ENCODE measurements at regions not wholly inside any gene's neighbourhood (a gene's known extent, or its start where the extent isn't known, plus 50 kb on each side); places are given as distances from the start of the nearest gene placed in this dataset.
"Not testable (repeated sequence)": the region's sequence is repeated elsewhere in the genome, so short reads cannot be mapped to it uniquely, and the experiment has no call there.

- ATAC-seq (peak; percentile 92), DNase-seq (peak in 2 of 4 donors; percentile 42 to 65)
- no peaks in the 10 kb centered on the region for H3K27me3 ChIP-seq
- no peaks in the 10 kb centered on the region for H3K36me3 ChIP-seq
- TF ChIP-seq CTCF (IDR thresholded peaks at IDR 0.05), result peak; percentile 57 to 74
- no peak overlapping the region for H3K27ac ChIP-seq
- intact Hi-C loops (cut with DNase I), result loop anchor here in 1 of 2 donors (10.0 kb wide), 1 partner anchor 254 kb away; no protein-coding TSS in a partner anchor
- no peak overlapping the region for H3K4me3 ChIP-seq
- no peaks in the 10 kb centered on the region for H3K9me3 ChIP-seq
- peaks cover 5 to 14% of the 10 kb centered on the region in 2 donors for H3K4me1 ChIP-seq
Observed at GRCh38 chr5:148740966-148741742, 85.3 kb upstream of the ADRB2 start.

- not testable (repeated sequence) for H3K9me3 ChIP-seq, H3K27ac ChIP-seq, ATAC-seq
Observed at GRCh38 chr5:148741766-148742165, 84.6 kb upstream of the ADRB2 start.

GRCh38 chr5:148744380-148744779, 82.0 kb upstream of the ADRB2 start:
- not testable (repeated sequence) for H3K4me3 ChIP-seq, H3K9me3 ChIP-seq, H3K36me3 ChIP-seq, H3K27me3 ChIP-seq, ATAC-seq, H3K27ac ChIP-seq, DNase-seq
- intact Hi-C loops (cut with DNase I), result loop anchor here in 1 of 2 donors (10.0 kb wide), 1 partner anchor 250 kb away; no protein-coding TSS in a partner anchor
- peaks cover 5 to 43% of the 10 kb centered on the region in 2 donors for H3K4me1 ChIP-seq

More at GRCh38 chr5:148741766-148742165, 84.6 kb upstream of the ADRB2 start:
- H3K36me3 ChIP-seq, H3K4me3 ChIP-seq, DNase-seq, H3K27me3 ChIP-seq: not testable (repeated sequence)
- H3K4me1 ChIP-seq, result peaks cover 5 to 18% of the 10 kb centered on the region in 2 donors
- intact Hi-C loops (cut with DNase I), result loop anchor here in 1 of 2 donors (10.0 kb wide), 1 partner anchor 253 kb away; no protein-coding TSS in a partner anchor

GRCh38 chr5:148746826-148747535, 79.4 kb upstream of the ADRB2 start:
- no peak for TF ChIP-seq CTCF (IDR thresholded peaks at IDR 0.05)
- intact Hi-C loops (cut with DNase I), result loop anchor here in 1 of 2 donors (10.0 kb wide), 1 partner anchor 248 kb away; no protein-coding TSS in a partner anchor

GRCh38 chr5:148747536-148747906, 78.9 kb upstream of the ADRB2 start:
- H3K27ac ChIP-seq, result no peak overlapping the region
- no peak for TF ChIP-seq CTCF (IDR thresholded peaks at IDR 0.05)
- H3K9me3 ChIP-seq, result peaks cover 0 to 2% of the 10 kb centered on the region in 2 donors
- H3K4me1 ChIP-seq, result peaks cover 0 to 44% of the 10 kb centered on the region in 2 donors
- H3K27me3 ChIP-seq, result no peaks in the 10 kb centered on the region
- ATAC-seq (no peak), DNase-seq (no peak)
- intact Hi-C loops (cut with DNase I), result loop anchor here in 1 of 2 donors (10.0 kb wide), 1 partner anchor 247 kb away; no protein-coding TSS in a partner anchor
- no peak overlapping the region for H3K4me3 ChIP-seq
- no peaks in the 10 kb centered on the region for H3K36me3 ChIP-seq

More at GRCh38 chr5:148746826-148747535, 79.4 kb upstream of the ADRB2 start:
- Histone ChIP-seq H3K36me3 (no peaks in the 10 kb centered on the region), H3K4me3 (no peak overlapping the region), H3K27ac (peak overlapping the region in 1 of 2 donors; percentile 7), H3K9me3 (no peaks in the 10 kb centered on the region), H3K27me3 (no peaks in the 10 kb centered on the region), H3K4me1 (peaks cover 0 to 44% of the 10 kb centered on the region in 2 donors)
- no peak for ATAC-seq
- no peak for DNase-seq
